ENCODE measurements at regions not wholly inside any gene's neighbourhood (a gene's known extent, or its start where the extent isn't known, plus 50 kb on each side); places are given as distances from the start of the nearest gene placed in this dataset.

GRCh38 chr5:159426694-159427093 lies 96.4 kb upstream of the IL12B start:
- no peak for TF ChIP-seq CTCF (IDR thresholded peaks at IDR 0.05 in 8 of 11, conservative IDR thresholded peaks at IDR 0.05 in 3 of 11)
- no peak for TF ChIP-seq POLR2A (IDR thresholded peaks at IDR 0.05)
- TF ChIP-seq POLR2AphosphoS5 (IDR thresholded peaks at IDR 0.05): no peak
